C4-2B (cell line): ENCODE measurements at regions not wholly inside any gene's neighbourhood (a gene's known extent, or its start where the extent isn't known, plus 50 kb on each side); places are given as distances from the start of the nearest gene placed in this dataset.

Experiments used
- H3K27ac ChIP-seq: fragments of 450-650 bp; 2 replicates; pipeline ENCODE4 v1.5.1; 2017
- CTCF ChIP-seq: fragments of 450-650 bp; conservative IDR thresholded peaks from 2 replicates; pipeline ENCODE4 v1.5.1; 2017; ENCODE audit warnings: mild to moderate bottlenecking
- ZFX ChIP-seq: fragments of 450-650 bp; IDR thresholded peaks from 2 replicates; pipeline ENCODE4 v1.6.1; 2017

GRCh38 chr3:194268654-194269512 is 82.2 kb downstream of the CPN2 start:
- H3K27ac ChIP-seq = no peak overlapping the region
- TF ChIP-seq ZFX = no peak
- no peak for TF ChIP-seq CTCF

- TF ChIP-seq CTCF = no peak
- no peak for TF ChIP-seq ZFX
- no peak overlapping the region; the same call in 1 of the 2 replicates for H3K27ac ChIP-seq
Measured at GRCh38 chr3:194269610-194270145, 81.5 kb downstream of the CPN2 start.

GRCh38 chr3:194270627-194271459 is 80.3 kb downstream of the CPN2 start:
- peak overlapping the region; percentile 61 for H3K27ac ChIP-seq
- TF ChIP-seq CTCF (no peak), ZFX (0 out of 2 replicates have a peak, but pooled peaks have one; percentile 61)

- peak overlapping the region; percentile 61 for H3K27ac ChIP-seq
- TF ChIP-seq CTCF (no peak), ZFX (no peak)
Measured at GRCh38 chr3:194271460-194272035, 79.6 kb downstream of the CPN2 start.

- no peak for TF ChIP-seq ZFX
- TF ChIP-seq CTCF = no peak
- no peak overlapping the region; the same call in 1 of the 2 replicates for H3K27ac ChIP-seq
Measured at GRCh38 chr3:194272221-194272620, 78.9 kb downstream of the CPN2 start.

GRCh38 chr3:194272861-194273742 is 78.0 kb downstream of the CPN2 start:
- TF ChIP-seq CTCF = no peak
- TF ChIP-seq ZFX = no peak
- H3K27ac ChIP-seq = no peak overlapping the region
